ENCODE measurements at regions not wholly inside any gene's neighbourhood (a gene's known extent, or its start where the extent isn't known, plus 50 kb on each side); places are given as distances from the start of the nearest gene placed in this dataset.

GRCh38 chr18:44410740-44411139, 269.9 kb upstream of the SETBP1 start:
- TF ChIP-seq EZH2phosphoT487 (IDR thresholded peaks at IDR 0.05; ENCODE audit: insufficient read depth, low read depth) = no peak
- no peak for TF ChIP-seq EZH2 (IDR thresholded peaks at IDR 0.05; ENCODE audit: insufficient read depth, poor library complexity, severe bottlenecking)
